ENCODE measurements at regions not wholly inside any gene's neighbourhood (a gene's known extent, or its start where the extent isn't known, plus 50 kb on each side); places are given as distances from the start of the nearest gene placed in this dataset.

DNA sequence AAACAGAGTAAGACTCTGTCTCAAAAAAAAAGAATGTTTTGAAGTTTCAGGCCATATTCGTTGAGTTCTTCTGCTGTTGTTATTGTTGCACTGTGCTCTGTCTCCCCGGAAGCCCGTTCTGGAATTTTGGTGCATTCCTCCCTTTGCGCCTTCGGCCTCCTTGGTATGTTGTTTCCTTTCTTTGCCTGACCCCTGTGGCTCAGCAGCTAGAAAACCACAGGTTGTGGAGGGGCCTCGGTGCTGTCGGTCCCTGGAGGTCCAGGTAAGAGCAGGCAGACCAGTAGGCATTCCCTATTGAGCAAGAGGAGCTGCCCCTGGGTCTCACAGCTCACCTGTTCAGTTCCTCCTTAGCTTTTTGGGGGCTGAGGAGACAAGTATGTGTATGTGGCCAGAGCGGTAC is 51.0 kb upstream of the DLG1 start:
- TF ChIP-seq EZH2 (IDR thresholded peaks at IDR 0.05; ENCODE audit: borderline replicate concordance, low read depth, low read length, severe bottlenecking) (no peak), CTCF (IDR thresholded peaks at IDR 0.05; ENCODE audit: extremely low read depth in 1 of 2, insufficient read depth in 1 of 2, low read depth in 1 of 2, low read length in 2 of 2) (no peak), POLR2A (IDR thresholded peaks at IDR 0.05; ENCODE audit: low read depth, low read length) (no peak)

All from endothelial cell of umbilical vein (primary cell).